ENCODE measurements at regions not wholly inside any gene's neighbourhood (a gene's known extent, or its start where the extent isn't known, plus 50 kb on each side); places are given as distances from the start of the nearest gene placed in this dataset.
"Not testable (repeated sequence)": the region's sequence is repeated elsewhere in the genome, so short reads cannot be mapped to it uniquely, and the experiment has no call there.

DNA sequence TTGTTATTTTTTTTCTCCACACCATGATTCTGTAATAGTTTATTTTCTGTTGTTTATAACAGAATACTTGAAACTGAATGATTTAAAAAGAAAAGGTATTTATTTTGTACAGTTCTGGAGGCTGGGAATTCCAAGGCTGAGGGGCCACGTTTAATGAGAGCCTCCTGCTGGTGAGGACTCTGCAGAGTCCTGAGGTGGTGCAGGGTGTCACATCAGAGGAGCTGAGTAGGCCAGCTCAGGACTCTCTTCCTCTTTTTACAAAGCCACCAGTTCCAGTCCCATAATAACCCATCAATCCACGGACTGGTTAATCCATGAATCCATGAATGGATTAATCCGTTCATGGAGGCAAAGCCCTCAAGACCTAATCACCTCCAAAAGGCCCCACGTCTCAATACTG is 71.6 kb downstream of the TFAP2A start:
- DNase-seq = no peak

DNA sequence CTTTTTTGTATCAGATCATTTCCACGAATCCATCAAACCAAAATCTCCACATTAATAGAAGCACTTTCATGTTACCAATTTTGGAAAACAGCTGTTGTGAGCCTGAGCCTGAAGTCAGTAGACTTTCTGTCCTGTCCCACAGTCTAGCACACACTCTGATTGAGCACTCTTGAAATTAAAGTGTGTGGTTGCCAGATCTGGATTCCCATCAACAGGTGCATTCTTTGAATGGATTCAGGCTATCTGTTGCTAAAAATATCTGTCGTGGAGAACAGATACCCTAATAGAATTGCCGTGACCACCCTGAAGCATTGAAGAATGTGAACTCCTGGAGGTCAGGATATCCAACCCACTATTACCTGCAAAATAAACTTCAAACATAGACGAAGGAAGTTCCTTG is 73.3 kb downstream of the TFAP2A start:
- DNase-seq = no peak

DNA sequence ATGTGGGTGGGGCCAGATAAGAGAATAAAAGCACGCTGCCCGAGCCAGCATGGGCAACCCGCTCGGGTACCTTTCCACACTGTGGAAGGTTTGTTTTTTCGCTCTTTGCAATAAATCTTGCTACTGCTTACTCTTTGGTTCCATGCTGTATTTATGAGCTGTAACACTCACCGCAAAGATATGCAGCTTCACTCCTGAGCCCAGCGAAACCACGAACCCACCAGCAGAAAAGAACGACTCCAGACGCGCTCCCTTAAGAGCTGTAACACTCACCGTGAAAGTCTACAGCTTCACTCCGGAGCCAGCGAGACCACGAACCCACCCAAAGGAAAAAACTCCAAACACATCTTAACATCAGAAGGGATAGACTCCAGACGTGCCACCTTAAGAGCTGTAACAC is 76.7 kb downstream of the TFAP2A start:
- no peak for DNase-seq

DNA sequence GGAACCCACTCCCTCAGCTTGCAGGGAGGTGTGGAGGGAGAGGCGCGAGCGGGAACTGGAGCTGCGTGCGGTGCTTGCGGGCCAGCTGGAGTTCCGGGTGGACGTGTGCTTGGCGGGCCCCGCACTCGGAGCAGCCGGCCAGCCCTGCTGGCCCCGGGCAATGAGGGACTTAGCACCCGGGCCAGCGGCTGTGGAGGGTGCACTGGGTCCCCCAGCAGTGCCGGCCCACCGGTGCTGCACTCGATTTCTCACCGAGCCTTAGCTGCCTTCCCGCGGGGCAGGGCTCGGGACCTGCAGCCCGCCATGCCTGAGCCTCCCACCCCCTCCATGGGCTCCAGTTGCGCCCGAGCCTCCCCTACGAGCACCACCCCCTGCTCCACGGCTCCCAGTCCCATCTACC is 77.5 kb downstream of the TFAP2A start:
- not testable (repeated sequence) for DNase-seq

DNA sequence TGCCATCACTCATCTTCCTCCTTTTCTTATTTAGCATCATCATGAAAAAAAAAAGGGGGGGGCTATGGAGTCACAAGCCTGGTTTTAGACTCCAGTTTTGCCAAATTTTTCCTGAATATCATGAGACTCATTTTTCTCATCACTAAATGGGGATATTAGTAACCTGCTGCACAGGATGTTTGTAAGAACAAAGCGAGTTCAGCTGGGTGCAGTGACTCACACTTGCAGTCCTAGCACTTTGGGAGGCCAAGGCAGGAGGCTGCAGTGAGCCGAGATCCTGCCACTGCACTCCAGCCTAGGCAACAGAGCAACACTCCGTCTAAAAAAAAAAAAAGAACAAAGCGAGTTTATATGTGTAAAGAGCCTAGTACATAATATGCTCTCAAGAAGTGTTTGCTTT is 82.8 kb downstream of the TFAP2A start:
- no peak for DNase-seq

DNA sequence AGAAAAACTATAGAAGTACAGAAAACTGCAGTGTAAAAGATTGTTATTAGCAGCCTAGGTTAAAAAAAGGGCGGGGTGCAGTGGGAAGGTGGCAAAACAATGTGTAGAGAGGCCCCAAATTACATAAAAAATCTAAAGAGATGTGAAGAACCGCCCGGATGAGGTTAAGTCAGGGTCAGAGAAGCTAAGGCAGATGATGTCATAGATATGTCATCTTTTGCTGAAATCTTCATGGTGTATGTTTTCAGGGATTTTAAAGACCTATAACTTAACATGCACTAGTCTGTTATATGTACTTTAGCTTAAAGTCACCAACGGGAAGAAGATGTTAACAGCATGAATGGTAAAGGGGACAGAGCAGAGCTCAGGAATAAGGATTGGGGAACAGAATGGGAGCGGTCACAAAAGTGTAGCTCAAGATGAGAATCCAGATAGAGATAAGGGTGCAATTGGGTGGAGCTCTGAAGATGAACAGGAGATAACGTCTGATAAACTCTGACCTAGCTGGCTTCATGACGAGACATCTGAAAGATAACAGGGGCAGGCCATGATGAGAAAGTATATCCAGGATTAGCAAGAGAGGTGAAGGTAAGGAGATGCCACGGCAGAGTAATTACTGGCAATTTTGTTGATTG is 83.4 kb downstream of the TFAP2A start:
- DNase-seq = no peak

DNA sequence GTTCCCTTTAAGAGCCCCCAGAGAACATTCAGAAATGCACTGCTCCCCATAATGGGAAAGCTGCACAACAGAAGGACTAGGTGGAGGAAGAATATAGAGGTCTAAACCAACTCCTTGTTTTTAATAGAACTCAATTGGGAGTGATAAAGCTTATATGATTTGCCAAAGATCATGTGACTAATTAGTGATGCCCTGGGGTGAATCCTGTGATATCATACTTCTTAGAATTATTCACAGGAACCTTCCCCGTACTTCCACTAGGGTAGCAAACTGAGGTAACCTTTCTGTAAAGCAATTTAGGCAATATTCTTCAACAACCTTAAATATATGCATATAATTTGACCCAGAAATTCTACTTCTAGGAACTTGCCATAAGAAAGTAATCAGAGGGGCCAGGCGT is 84.4 kb downstream of the TFAP2A start:
- no peak for DNase-seq

DNA sequence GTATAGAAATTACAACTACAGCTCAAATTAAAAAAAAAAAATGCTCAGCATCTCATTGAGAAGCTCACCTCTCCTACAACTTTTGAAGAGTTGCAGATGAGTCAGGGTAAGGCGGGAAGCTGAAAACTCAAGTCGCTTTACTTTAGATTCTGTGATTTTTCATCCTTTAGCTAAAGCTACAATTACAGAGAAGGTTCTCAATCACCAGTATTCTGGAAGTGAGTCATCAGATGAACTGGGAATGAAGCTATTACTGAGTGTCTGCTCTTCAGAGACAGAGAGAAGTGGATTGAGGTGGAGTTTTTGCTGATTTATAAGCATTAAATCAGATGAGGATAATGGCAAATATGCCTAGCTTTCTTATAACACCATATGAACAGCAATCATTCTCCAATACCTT is 91.9 kb downstream of the TFAP2A start:
- no peak for DNase-seq

DNA sequence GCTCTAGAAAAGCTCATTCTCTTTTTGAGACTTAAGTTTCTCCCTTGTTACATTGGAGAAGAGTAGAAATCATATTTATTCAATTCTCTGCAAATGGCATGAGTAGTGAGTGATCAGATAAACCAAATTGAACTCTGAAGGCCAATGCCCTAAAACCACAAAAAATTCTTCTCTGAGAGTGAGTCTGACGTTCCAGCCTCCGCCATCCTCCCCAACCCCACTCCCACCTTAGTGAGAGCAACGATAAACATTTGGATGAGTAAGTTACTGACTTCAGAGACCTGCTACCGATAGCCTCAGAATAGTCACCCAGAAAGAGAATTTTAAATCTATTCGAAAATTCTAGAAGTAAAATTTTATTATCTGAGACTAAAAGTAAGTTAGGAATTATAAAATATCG is 94.6 kb downstream of the TFAP2A start:
- no peak for DNase-seq

DNA sequence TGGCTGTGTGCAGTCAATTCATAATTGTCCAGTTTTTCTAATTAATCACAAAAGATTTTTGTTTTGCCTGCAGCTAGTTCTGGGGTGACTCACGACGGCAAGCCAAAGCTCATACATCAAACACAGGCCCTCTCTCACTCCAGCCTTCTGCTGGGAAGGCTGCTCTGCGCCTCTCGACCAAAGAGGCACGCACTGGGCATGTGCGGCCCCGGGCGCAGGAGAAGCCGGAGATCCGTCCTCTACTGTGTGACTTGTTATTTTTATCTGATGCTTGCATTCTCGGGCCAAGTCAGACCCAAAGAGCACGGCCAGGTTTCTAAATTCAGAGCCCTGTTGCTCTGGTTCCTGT is 98.5 kb downstream of the TFAP2A start:
- no peak for DNase-seq

DNA sequence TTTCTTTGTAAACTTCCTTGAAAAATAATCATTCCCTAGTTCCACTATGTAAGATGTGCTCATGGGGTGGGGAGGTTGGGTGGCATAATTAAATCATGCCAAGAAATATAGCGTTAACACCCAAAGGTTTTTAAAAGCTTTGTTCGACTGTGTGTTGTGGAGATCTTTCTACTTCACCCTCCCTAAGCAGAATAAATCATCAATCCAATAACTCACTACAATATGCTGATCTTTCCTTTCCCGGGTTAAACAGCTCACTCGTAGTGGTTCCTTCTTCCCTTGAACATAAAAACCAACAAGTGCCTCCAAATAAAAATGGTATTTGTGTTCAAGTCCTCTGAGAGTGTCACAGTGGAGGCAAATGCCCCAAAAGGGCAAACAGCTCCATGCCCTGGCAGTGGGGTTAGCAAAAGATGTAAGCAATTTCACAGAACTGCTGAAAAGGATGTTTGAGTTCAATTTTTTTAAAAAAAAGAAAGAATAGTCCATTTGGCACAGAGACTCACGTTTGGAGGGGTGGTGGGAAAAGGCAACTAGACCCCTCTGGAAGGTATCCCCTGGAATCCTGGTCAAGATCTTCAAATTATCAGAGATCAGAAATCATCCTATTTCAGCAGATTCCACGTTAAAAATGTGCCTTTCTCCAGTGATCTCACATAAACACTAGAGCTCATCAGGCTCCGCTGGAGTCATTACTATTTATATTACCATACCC is 99.1 kb downstream of the TFAP2A start:
- no peak for DNase-seq

DNA sequence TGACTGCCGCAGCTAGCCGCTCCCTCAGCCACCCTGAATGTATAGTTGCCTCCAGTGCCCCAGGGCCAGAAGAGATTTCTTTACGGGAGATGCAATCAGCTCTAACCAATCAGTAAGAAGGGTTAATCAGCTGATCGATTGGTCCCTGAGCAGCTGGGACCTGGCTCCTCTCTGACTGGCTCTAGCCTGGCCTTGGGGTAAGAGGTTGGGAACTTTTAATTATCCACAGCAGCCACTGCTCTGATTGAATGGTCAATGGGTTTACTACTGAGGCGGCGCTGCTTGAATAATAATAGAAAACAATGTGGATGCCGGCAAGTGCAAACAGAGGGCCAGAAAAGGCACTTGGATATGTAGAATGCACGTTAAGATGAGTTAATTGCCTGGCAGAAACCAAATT is 99.8 kb downstream of the TFAP2A start:
- no peak for DNase-seq

DNA sequence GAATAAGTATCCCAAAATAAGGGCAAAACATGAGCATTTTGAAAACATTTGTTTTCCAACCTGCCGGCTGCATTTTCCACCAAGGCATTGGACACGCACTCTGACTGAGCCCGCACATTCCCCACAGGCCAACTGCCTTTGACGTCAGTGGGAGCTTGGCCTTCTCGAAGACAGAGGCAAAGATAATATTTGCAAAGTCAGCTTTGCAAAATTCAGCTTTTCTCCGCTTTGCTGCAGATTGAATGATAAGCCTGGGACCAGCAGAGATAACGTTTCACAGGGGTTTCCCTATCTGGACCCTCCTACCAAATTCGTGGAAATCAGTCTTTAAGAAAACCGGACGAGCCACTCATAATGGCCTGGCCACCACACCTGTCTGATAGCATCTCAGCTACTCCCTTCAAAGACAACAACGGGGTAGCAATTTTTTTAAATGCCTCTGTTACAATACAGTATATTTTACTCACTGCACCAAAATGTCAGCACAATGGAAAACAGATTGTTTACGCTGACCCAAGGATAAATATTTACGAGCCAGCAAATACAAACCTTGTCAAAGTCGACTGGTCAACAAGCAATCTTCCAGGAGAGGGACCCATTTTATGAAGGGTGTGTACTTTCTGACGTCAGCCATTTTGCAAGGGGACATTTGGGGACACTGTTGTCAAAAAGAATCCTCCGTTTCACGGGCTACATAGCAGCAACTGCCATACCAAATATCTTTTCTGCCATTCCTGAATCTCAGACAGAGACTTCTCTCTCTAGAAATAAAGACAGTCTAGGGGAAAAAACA is 100.5 kb downstream of the TFAP2A start:
- no peak for DNase-seq

DNA sequence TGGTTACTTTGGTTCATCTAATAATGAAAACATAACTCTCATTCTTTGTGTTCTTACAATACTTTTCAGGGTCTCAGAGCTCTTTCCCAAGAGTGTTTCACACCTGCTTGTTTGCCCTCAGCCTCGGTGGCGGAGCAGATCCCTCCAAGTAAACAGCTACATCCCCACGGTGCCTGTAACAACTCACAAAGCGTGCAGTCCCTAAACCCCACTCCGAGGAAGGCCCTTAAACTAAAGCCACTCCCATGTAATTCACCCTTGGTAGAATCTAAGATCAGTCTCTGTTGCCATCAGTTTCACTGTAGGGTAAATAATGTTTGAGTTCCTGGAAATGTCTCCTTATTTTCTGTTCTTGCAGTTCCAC is 101.1 kb downstream of the TFAP2A start:
- no peak for DNase-seq

DNA sequence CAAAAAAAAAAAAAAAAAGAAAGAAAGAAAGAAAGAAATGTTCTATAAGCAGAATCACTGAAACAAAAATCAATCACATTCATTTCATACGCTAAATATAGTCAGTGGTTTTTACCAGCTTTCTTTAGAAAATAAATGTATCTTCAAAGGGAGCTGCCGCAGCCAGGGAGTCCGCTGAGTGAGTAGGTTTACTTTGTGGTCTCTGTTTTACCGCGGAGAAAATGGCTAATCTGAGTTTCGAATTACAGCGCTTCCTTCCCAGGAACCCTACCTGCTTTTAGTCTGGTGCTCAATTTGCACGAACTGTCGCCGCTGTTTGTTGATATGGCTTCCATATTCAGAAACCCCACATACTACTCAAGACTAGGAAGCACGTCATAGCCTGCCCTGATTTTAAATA is 102.4 kb downstream of the TFAP2A start:
- no peak for DNase-seq

DNA sequence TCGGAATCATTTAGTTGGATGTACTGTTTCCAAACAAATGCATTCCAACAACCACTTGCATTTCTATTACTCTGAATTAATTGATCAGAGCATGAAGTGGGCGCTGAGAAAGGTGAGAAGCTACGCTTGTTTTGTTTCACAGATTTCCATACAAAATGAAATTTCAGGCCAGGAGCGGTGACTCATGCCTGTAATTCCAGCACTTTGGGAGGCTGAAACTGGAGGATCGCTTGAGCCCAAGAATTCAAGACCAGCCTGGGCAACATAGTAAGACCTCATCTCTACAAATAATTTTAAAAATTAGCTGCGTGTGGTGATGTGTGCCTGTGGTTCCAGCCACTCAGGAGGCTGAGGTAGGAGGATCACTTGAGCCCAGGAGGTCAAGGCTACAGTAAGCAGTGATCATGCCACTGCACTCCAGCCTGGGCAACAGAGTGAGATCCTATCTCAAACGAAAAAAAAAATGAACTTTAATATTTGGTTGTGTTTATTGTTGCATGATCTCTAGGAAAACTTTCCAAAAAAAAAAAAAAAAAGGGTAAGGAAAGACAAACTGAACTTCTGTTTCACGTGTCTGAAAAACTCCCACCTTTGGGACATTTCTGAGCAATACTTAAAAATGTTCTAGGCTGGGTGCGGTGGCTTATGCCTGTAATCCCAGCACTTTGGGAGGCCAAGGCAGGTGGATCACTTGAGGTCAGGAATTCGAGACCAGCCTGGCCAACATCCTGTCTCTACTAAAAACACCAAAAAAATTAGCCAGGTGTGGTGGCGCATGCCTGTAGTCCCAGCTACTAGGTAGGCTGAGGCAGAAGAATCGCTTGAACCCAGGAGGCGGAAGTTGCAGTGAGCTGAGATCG is 103.1 kb downstream of the TFAP2A start:
- DNase-seq = not testable (repeated sequence)

DNA sequence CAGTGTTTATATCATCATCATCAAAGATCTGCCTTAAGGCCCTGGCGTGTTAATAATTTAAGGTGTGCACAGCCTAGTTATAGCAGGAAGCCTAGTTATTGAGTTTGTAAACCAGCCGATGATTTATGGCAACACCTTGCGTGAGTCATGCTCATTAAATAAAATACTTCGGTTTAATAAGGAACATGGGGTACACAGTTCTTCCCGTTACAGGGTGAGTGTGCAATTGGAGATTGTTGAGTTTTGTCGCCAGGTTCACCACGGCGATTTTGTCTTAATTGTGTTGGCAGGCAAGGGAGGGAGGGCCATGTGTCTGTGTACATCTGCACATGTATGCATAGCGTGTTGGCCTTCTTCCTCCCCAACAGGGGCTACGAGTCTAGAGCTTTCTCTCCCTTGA is 104.0 kb downstream of the TFAP2A start:
- no peak for DNase-seq

DNA sequence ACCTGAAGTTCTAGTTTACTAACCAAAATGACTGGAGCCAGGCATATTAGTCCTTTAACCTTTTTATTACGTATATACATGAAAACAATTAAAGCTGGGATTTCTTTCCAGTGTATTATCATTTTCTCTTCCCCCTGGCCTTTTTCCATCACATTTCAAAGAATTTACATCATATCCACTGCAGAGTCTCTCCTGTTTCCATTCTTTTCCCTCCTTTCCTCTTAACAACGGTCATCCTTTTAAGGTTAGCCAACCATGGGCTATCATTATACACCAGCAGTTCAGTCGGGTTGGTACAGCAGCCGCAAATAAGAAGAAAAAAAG is 104.6 kb downstream of the TFAP2A start:
- no peak for DNase-seq

DNA sequence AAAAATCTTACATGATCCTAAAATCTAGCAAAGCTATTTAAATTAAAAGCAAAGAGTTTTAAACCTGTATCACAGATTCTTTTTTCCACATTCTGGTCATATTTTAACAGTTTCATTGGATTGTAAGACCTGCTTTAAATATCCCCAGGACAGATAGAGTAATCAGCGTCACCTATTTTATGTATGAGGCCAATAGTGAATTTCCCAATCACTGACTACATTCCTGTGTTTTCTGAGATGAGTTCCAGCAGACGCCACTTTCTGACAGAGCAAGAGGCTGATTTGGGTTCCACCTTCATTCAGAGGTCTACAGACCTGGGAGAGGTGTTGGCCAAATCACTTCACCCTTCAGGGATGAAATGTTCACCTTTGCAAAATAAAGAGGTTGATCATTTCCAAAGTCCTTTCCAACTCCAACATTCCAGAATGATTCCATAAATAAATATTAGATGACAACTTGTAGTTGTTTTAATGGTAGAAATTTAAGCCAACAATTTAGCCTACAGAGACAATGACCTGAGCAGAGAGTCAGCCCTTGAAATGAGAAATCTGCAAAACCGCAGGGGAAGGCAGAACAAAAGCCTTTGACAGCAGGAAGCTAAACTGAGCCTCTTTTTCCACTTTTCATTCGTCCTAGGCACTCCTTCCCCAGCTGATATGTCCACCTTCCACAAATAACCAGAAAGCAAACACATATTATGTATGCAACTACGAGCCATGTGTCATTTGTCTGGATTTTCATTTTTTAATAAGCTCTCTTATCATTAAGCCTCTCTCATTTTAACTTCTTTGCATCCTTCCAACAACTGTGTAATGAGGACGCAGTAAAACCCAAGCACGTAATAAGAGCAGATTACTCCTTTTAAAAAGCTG is 105.2 kb downstream of the TFAP2A start:
- DNase-seq = no peak

DNA sequence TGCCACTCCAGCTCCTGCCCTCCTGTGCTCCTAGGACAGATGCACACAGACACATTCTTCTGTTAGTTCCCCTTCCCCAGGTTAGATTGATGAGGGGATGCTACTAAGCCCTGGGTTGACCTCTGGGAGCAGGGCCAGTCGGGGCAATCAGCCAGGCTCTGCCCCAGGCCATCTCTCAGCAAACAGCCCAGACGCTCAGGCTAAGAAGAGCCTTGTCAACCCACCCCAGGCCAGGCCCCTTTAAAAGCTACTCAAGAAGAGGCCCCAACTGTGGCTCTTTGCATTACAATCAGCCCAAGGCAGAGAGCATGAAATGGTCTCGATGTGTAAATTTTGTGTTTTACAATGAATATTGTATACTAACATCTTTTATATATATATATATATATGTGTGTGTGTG is 107.4 kb downstream of the TFAP2A start:
- DNase-seq = no peak

DNA sequence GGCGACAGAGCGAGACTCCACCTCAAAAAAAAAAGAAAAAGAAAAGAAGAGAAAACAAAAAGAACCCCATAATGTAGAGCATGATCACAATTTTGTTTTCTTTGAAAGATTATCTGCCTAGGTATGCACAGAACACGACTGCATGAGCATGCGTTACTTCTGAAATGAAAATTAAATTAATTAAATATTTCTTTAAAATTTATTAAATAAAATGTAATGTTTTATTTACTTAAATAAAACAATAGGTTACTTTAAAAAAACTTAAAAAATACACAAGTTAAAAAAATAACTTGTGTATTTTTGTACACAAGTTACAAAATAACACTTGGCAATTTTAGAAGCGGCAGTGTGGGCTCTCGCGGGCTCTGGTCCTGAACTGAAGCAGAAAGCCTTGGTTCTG is 107.8 kb downstream of the TFAP2A start:
- DNase-seq = no peak

DNA sequence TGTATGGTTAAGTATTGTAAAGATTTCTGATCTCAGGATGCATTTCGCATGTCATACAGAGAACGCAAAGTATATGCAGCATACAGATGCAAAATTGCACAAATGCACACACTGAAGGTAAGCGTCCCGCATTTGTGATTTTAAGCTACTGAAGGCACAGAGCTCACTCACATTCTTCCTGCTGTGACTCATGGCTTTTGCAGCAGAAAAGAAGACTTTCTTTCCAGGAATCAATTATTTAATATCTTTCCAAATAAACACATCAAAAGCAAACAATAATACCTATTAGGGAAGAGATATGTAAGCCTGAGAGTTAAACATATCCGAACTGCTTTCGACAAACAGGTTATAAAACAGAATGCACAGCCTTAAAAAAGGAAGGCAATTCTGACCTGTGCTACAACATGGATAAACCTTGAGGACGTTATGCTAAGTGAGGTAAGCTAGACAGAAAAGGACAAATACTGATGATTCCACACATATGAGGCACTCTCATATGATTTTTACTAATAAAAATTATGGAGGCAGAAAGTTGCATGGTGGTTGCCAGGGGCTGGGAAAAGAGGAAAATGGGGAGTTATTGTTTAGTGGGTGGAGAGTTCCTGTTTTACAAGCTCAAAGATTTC is 109.0 kb downstream of the TFAP2A start:
- no peak for DNase-seq

Data from GOT3 (cell line).